KG1 (cell line): ENCODE measurements at regions not wholly inside any gene's neighbourhood (a gene's known extent, or its start where the extent isn't known, plus 50 kb on each side); places are given as distances from the start of the nearest gene placed in this dataset.
"Not testable (repeated sequence)": the region's sequence is repeated elsewhere in the genome, so short reads cannot be mapped to it uniquely, and the experiment has no call there.

Experiments used
- DNase-seq: peaks from one replicate; lab custom pipeline; 2025; lab: John Stamatoyannopoulos, UW

- no peak for DNase-seq
These were observed 169.8 kb downstream of the LEPR start for GRCh38 chr1:65590279-65590678.

GRCh38 chr1:65593516-65593915, 173.0 kb downstream of the LEPR start:
- DNase-seq: no peak

GRCh38 chr1:65595724-65596123, 175.3 kb downstream of the LEPR start:
- DNase-seq: no peak

- DNase-seq: no peak
These were observed 176.3 kb downstream of the LEPR start for GRCh38 chr1:65596768-65597167.

GRCh38 chr1:65605621-65606020, 185.2 kb downstream of the LEPR start:
- no peak for DNase-seq

- no peak for DNase-seq
These were observed 186.0 kb downstream of the LEPR start for GRCh38 chr1:65606426-65606825.

GRCh38 chr1:65613884-65614283, 178.8 kb upstream of the PDE4B start:
- no peak for DNase-seq

GRCh38 chr1:65615859-65616258, 176.8 kb upstream of the PDE4B start:
- DNase-seq: no peak

GRCh38 chr1:65621721-65622120, 171.0 kb upstream of the PDE4B start:
- DNase-seq: not testable (repeated sequence)

- no peak for DNase-seq
These were observed 168.8 kb upstream of the PDE4B start for GRCh38 chr1:65623895-65624294.

- no peak for DNase-seq
These were observed 167.2 kb upstream of the PDE4B start for GRCh38 chr1:65625528-65625927.

- no peak for DNase-seq
These were observed 166.7 kb upstream of the PDE4B start for GRCh38 chr1:65626003-65626402.

- no peak for DNase-seq
These were observed 162.9 kb upstream of the PDE4B start for GRCh38 chr1:65629788-65630187.

- DNase-seq: no peak
These were observed 161.8 kb upstream of the PDE4B start for GRCh38 chr1:65630855-65631254.

- no peak for DNase-seq
These were observed 160.5 kb upstream of the PDE4B start for GRCh38 chr1:65632235-65632634.

- no peak for DNase-seq
These were observed 152.6 kb upstream of the PDE4B start for GRCh38 chr1:65640046-65640445.

GRCh38 chr1:65649185-65649584, 143.5 kb upstream of the PDE4B start:
- DNase-seq: not testable (repeated sequence)

GRCh38 chr1:65650682-65651081, 142.0 kb upstream of the PDE4B start:
- DNase-seq: no peak

GRCh38 chr1:65654526-65654925, 138.2 kb upstream of the PDE4B start:
- DNase-seq: not testable (repeated sequence)

GRCh38 chr1:65657609-65658008, 135.1 kb upstream of the PDE4B start:
- DNase-seq: not testable (repeated sequence)

GRCh38 chr1:65658122-65658521, 134.6 kb upstream of the PDE4B start:
- no peak for DNase-seq

GRCh38 chr1:65668368-65668767, 124.3 kb upstream of the PDE4B start:
- no peak for DNase-seq

GRCh38 chr1:65670518-65670917, 122.2 kb upstream of the PDE4B start:
- DNase-seq: no peak

- DNase-seq: no peak
These were observed 118.2 kb upstream of the PDE4B start for GRCh38 chr1:65674522-65674921.

GRCh38 chr1:65679773-65680172, 112.9 kb upstream of the PDE4B start:
- no peak for DNase-seq
